ENCODE measurements at regions not wholly inside any gene's neighbourhood (a gene's known extent, or its start where the extent isn't known, plus 50 kb on each side); places are given as distances from the start of the nearest gene placed in this dataset.

DNA sequence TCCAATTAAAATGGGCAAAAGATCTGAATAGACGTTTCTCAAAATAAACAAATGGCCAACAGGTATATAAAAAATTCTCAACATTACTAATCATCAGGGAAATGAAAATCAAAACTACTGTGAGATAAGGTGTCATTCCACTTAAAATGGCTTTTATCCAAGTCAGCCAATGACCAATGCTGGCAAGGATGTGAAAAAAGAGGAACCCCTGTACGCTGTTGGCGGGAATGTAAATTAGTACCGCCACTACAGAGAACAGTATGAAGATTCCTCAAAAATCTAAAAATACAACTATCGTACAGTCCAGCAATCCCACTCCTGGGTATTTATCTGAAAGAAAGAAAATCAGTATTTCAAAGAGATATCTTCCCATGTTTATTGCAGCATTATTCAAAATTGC lies 176.9 kb upstream of the STT3B start:
- Histone ChIP-seq H3K27ac (no peak overlapping the region), H3K4me1 (no peaks in the 10 kb centered on the region), H3K36me3 (replicated peaks in 1 of 2; ENCODE audit: insufficient read depth in 1 of 2, low read depth in 2 of 2) (no peaks in the 10 kb centered on the region), H3K4me3 (no peak overlapping the region), H3K9me3 (no peaks in the 10 kb centered on the region), H3K27me3 (no peaks in the 10 kb centered on the region)
- ATAC-seq (no peak), DNase-seq (no peak)
- TF ChIP-seq, protein P1, sequence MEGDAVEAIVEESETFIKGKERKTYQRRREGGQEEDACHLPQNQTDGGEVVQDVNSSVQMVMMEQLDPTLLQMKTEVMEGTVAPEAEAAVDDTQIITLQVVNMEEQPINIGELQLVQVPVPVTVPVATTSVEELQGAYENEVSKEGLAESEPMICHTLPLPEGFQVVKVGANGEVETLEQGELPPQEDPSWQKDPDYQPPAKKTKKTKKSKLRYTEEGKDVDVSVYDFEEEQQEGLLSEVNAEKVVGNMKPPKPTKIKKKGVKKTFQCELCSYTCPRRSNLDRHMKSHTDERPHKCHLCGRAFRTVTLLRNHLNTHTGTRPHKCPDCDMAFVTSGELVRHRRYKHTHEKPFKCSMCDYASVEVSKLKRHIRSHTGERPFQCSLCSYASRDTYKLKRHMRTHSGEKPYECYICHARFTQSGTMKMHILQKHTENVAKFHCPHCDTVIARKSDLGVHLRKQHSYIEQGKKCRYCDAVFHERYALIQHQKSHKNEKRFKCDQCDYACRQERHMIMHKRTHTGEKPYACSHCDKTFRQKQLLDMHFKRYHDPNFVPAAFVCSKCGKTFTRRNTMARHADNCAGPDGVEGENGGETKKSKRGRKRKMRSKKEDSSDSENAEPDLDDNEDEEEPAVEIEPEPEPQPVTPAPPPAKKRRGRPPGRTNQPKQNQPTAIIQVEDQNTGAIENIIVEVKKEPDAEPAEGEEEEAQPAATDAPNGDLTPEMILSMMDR (IDR thresholded peaks at IDR 0.05) = no peak
- TF ChIP-seq POLR2A (IDR thresholded peaks at IDR 0.05) = no peak
- intact Hi-C loops (cut with DNase I) = no loop called here
- WGBS, 2 donors = 87 to 92% methylated on average over 5 of the region's 5 CpGs

DNA sequence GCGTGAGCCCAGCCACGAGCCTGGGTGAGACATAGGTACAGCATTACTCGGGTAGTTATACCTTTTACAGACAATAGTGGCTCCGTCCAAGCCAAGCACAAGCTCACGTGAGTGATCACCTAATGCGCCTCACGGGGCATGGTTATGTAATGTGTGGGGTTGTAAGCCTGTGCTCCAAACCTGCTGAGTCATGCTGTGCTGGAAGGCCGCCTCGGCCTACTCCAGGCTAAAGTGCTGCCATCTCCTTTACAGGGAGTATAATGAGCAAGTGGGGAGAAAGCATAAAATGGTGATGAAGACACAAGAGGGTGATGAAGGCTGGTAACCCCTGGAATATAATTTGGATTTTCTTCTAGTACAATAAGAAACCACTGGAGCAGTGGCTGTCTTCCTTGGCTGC lies 175.8 kb upstream of the STT3B start:
- DNase-seq = peak in 3 of 4 donors; percentile 5 to 28 (median 18)
- Histone ChIP-seq H3K4me1 (no peaks in the 10 kb centered on the region), H3K27me3 (no peaks in the 10 kb centered on the region), H3K36me3 (replicated peaks in 1 of 2; ENCODE audit: insufficient read depth in 1 of 2, low read depth in 2 of 2) (no peaks in the 10 kb centered on the region), H3K9me3 (no peaks in the 10 kb centered on the region), H3K27ac (no peak overlapping the region), H3K4me3 (no peak overlapping the region)
- ATAC-seq = no peak
- intact Hi-C loops (cut with DNase I) = no loop called here
- no peak for TF ChIP-seq POLR2A (IDR thresholded peaks at IDR 0.05)
- TF ChIP-seq, protein P1 (IDR thresholded peaks at IDR 0.05) = no peak
- WGBS, 2 donors = 78 to 87% methylated on average over 9 of the region's 9 CpGs

DNA sequence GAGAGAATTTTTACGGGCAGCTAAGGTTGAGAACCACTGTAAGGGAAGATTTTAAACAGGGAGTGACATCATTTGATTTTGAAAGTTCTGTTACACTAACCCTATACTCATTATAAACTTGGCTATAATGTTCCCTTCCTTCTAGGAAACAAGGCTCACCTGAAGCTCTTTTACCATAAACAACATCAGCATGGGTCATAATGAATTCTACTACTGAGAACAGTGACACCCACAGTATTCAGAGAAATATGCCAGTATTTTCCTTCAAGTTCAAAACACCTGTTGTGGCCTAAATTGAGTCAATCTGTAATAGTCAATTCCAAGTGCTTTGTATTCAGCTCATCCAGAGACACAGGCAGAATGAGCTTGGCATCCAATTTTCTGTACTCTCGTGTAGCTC lies 175.3 kb upstream of the STT3B start:
- intact Hi-C loops (cut with DNase I) = no loop called here
- WGBS, 2 donors = 82 to 96% methylated on average over 2 of the region's 2 CpGs
- Histone ChIP-seq H3K4me3 (no peak overlapping the region), H3K27me3 (no peaks in the 10 kb centered on the region), H3K9me3 (no peaks in the 10 kb centered on the region), H3K4me1 (no peaks in the 10 kb centered on the region), H3K36me3 (replicated peaks in 1 of 2; ENCODE audit: insufficient read depth in 1 of 2, low read depth in 2 of 2) (no peaks in the 10 kb centered on the region), H3K27ac (no peak overlapping the region)
- ATAC-seq (no peak), DNase-seq (no peak)
- no peak for TF ChIP-seq POLR2A (IDR thresholded peaks at IDR 0.05)
- TF ChIP-seq, protein P1 (IDR thresholded peaks at IDR 0.05) = no peak

DNA sequence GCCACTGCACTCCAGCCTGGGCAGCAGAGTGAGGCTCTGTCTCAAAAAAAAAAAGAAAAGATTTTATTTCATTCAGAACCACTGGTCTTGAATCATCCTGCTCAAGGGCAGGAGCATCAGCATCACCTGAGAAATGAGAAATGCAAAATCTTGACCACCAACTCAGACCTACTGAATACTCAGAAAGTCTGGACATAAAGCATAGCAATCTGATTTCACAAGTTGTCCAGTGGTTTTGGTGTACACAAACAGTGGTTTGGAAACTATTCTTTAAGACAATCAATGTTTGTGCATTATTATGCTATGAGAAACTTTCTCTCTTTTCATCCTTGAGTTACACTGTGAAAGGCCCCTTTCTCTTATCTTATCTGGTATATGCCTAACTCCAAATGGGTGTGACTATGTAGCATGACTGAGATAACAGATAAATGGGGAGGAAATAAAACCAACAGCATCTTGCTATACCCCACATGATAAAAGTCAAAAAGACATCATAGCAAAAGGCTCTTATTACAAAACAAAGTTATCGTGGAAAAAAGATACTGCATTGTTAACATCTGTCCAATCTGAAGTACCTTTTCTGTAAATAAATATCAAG lies 174.2 kb upstream of the STT3B start:
- no peak for DNase-seq
- no peak for ATAC-seq
- H3K27ac ChIP-seq = no peak overlapping the region
- no peaks in the 10 kb centered on the region for H3K4me1 ChIP-seq
- TF ChIP-seq POLR2A (IDR thresholded peaks at IDR 0.05) = no peak
- TF ChIP-seq, protein P1 (IDR thresholded peaks at IDR 0.05) = no peak
- intact Hi-C loops (cut with DNase I) = no loop called here
- no peaks in the 10 kb centered on the region for H3K27me3 ChIP-seq
- WGBS, 2 donors = 81 to 90% methylated on average over 1 of the region's 1 CpG
- no peaks in the 10 kb centered on the region for H3K9me3 ChIP-seq
- H3K36me3 ChIP-seq (replicated peaks in 1 of 2; ENCODE audit: insufficient read depth in 1 of 2, low read depth in 2 of 2) = no peaks in the 10 kb centered on the region
- no peak overlapping the region for H3K4me3 ChIP-seq

Measured in body of pancreas (tissue), 4 donors.